ENCODE measurements at regions not wholly inside any gene's neighbourhood (a gene's known extent, or its start where the extent isn't known, plus 50 kb on each side); places are given as distances from the start of the nearest gene placed in this dataset.

- ChIA-PET POLR2A (no interaction called here), CTCF (ENCODE audit: low intra/inter-chr PET ratio, low total read pairs) (no interaction called here)
- no peak overlapping the region for H3K4me3 ChIP-seq (replicated peaks in 1 of 3; ENCODE audit: insufficient read depth in 1 of 3, low read depth in 2 of 3, low read length in 3 of 3)
- TF ChIP-seq HNRNPUL1 (IDR thresholded peaks at IDR 0.05; ENCODE audit: low read depth, low read length) = no peak
- TF ChIP-seq ARNTL (CRISPR knock-in tag; IDR thresholded peaks at IDR 0.05) = no peak
- no peak for TF ChIP-seq SIN3A (IDR thresholded peaks at IDR 0.05; ENCODE audit: borderline replicate concordance, low read depth, low read length)
- TF ChIP-seq CBX1 (IDR thresholded peaks at IDR 0.05; ENCODE audit: low read depth) = no peak
- TF ChIP-seq EEA1 (CRISPR knock-in tag; IDR thresholded peaks at IDR 0.05; ENCODE audit: borderline replicate concordance) = no peak
- TF ChIP-seq NFAT5 (CRISPR knock-in tag; IDR thresholded peaks at IDR 0.05) = no peak
- no peak for TF ChIP-seq HMG20B (CRISPR knock-in tag; conservative IDR thresholded peaks at IDR 0.05)
- no peak for TF ChIP-seq POGZ (CRISPR knock-in tag; IDR thresholded peaks at IDR 0.05)
- TF ChIP-seq SRSF1 (optimal IDR thresholded peaks at IDR 0.05; ENCODE audit: low read depth, low read length) = no peak
- no peak for TF ChIP-seq CREM (IDR thresholded peaks at IDR 0.05)
- TF ChIP-seq CREM (CRISPR knock-in tag; IDR thresholded peaks at IDR 0.05) = no peak
- TF ChIP-seq NBN (conservative IDR thresholded peaks at IDR 0.05) = no peak
- TF ChIP-seq ZNF446 (CRISPR knock-in tag; IDR thresholded peaks at IDR 0.05) = no peak
- TF ChIP-seq HMGXB3 (CRISPR knock-in tag; IDR thresholded peaks at IDR 0.05; ENCODE audit: borderline replicate concordance) = no peak
- TF ChIP-seq KLF15 (CRISPR knock-in tag; IDR thresholded peaks at IDR 0.05; ENCODE audit: borderline replicate concordance) = no peak
- TF ChIP-seq ZNF746 (CRISPR knock-in tag; IDR thresholded peaks at IDR 0.05) = no peak
- TF ChIP-seq SAP130 (CRISPR knock-in tag; IDR thresholded peaks at IDR 0.05; ENCODE audit: low read depth) = no peak
- TF ChIP-seq ZNF607 (CRISPR knock-in tag; IDR thresholded peaks at IDR 0.05; ENCODE audit: borderline replicate concordance) = no peak
- TF ChIP-seq HCFC1 (IDR thresholded peaks at IDR 0.05; ENCODE audit: low read depth, low read length) = no peak
- no peak for TF ChIP-seq ZNF143 (CRISPR knock-in tag; IDR thresholded peaks at IDR 0.05)
- no peak overlapping the region for H2AFZ ChIP-seq (ENCODE audit: low read length)
- H4K20me1 ChIP-seq (ENCODE audit: insufficient read depth, low read length) = no peaks in the 10 kb centered on the region
- BruUV-seq (replicated peaks) = no TSS peak
- no peaks in the 10 kb centered on the region for H3K9me3 ChIP-seq (ENCODE audit: low read length)
- ATAC-seq = no peak
- no peak overlapping the region for H3K27ac ChIP-seq (ENCODE audit: extremely low read length, insufficient read depth, low read length)
- no peak for FAIRE-seq
- no peaks in the 10 kb centered on the region for H3K36me3 ChIP-seq (replicated peaks in 1 of 2; ENCODE audit: control insufficient read depth in 1 of 2, insufficient read depth in 2 of 2, low read length in 2 of 2)
- DNase-seq (ENCODE audit: low spot score) = no peak
- H3K9ac ChIP-seq (ENCODE audit: insufficient read depth, low read depth, low read length) = no peak overlapping the region
- no peak overlapping the region for H3K4me2 ChIP-seq (ENCODE audit: low read depth, low read length)
- 13% methylated on average over 4 of the region's 4 CpGs for WGBS (ENCODE audit: low lambda C conversion rate)
- H3K79me2 ChIP-seq (ENCODE audit: insufficient read depth, low read length) = no peaks in the 10 kb centered on the region
- in situ Hi-C loops (cut with HindIII; ENCODE audit: extremely low pct_ligation_motif_present, low pct_unique_long_range_greater_than_20kb) = no loop called here
- intact Hi-C loops (cut with micrococcal nuclease; ENCODE audit: unreplicated experiment) = loop anchor here (10.0 kb wide), 1 partner anchor 146 kb away; no protein-coding TSS in a partner anchor
- no peaks in the 10 kb centered on the region for H3K27me3 ChIP-seq (ENCODE audit: control insufficient read depth in 1 of 2, insufficient read depth in 2 of 2, low read length in 2 of 2)
- H3K4me1 ChIP-seq (ENCODE audit: insufficient read depth, low read length) = no peaks in the 10 kb centered on the region; the same call in 1 of the 2 replicates
These were observed 56.1 kb upstream of the ZC3H11B start for GRCh38 chr1:219669042-219669441.

All from HepG2 (cell line).